HG03439 (cell line): ENCODE measurements at regions not wholly inside any gene's neighbourhood (a gene's known extent, or its start where the extent isn't known, plus 50 kb on each side); places are given as distances from the start of the nearest gene placed in this dataset.

ENCODE experiments used
- ATAC-seq: cut with Tn5 transposase; IDR thresholded peaks from one replicate; pipeline ENCODE4 v1.9.1; 2021; ENCODE audit warnings: mild to moderate bottlenecking, moderate library complexity; ENCODE audit not compliant: unreplicated experiment

DNA sequence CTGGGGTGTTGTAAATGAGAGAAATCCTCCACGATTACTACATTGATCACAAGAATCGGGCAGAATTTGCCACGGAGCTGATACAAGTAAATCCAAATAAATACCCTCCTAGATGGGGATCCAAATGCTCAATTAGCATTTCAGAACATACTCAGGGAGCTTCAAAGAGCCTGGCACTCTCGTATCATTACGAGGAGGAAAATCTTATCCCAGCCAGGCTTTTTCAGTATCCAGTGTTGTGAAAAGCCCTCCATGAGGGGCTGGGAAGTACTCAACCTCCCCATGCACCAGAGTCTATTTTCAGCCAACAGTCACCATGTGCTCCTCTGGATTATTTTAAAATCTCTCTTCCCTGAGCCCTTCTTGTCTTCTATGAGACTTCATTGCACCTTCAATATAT lies 122.6 kb upstream of the ARRDC4 start:
- no peak for ATAC-seq

DNA sequence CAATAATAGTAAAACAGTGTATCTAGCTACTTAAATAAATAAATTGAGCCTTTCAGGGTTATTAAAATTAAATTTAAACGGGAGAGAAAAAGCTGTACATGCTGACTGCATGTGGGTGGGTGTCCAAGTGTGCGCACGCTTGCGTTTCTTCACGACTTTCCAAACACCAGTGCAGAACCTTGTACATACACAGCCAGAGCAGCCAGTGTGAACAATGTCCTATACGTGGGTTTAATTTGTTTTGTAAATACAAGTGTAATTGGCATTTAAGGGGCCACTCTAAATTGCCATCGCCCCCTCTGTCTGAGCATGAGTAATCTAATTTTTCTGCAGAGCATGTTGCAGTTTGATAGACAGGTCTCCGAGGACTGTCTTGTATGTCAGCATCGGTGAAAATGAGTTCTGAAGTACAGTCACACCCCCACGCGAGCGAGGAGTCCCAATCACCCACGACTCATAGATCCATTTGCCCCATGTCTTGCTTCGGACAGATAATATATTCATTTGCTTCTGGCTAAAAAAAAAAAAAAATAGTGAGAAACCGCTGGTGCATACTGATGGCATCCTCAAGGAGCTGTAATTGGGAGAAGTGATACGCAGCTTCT lies 121.8 kb upstream of the ARRDC4 start:
- no peak for ATAC-seq

DNA sequence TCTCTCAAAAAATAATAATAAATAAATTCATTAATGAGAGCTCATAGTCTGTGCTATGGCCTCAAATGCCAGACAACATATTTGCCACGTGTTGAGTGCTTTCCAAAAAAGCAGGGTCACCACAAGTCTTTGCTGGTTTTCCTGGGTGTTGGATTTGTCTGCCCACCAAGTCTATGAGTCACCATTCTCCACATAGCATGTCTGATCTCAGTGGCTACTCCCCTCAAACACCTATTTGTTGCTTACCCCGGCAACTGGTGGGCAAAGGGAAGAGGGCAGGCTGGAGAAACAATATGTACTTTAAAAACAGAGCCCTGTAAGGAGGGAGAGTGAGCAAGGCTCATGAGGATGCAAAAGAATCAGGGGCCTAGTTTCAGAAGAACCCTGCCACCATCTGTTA lies 120.0 kb upstream of the ARRDC4 start:
- no peak for ATAC-seq

DNA sequence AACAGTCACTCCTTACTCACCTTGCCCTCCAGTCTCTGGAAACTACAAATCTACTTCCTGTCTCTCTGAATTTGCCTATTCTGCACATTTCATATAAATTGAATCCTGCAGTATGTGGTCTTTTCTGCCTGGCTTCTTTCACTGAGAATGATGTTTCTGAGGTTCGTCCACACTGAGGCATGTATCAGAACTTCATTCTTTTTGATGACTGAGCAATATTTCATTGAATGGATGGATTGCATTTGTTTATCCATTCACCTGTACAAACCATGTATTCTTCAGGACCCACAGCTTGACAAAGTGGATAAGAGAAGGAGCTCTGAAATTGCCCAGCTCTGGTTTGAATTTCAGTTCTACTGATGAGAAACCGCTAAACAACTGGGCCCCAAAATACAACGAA lies 118.9 kb upstream of the ARRDC4 start:
- no peak for ATAC-seq

DNA sequence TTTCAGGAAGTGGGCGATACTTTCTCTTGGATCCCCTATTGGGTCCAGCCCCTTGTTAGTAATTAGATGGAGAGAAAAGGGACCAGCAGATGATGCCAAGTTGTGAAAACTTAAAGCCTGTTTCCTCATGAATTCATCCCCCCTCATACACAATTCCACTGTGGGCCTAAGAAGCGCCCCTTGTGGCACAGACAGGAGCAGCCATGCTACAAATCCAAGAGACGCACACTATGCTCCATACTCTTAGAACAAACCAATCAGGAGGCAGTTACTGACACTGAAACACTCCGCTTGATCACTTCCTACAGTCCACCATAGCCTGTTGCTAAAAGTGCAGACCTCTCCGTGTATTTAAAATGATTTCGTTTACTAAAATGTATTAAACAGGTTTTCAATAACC lies 111.3 kb upstream of the ARRDC4 start:
- no peak for ATAC-seq

DNA sequence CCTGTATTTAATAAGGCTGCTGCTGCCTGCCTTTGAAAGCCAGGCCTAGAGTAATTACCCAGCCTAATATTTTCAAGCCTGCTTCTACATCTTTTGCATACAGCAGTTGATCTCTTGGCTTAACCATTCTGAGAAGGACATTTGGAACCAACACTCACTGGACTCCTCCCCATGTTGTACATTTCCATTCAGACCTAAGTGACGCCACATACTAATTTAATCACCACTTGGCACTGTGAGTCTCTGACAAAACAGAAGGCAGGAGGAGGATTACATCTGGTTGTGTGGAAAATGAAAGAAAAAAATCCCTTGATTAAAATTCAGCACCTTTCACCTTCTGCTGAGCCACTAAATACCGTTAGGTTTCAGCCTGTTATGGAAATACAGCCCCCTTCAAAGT lies 102.2 kb upstream of the ARRDC4 start:
- ATAC-seq, result no peak

DNA sequence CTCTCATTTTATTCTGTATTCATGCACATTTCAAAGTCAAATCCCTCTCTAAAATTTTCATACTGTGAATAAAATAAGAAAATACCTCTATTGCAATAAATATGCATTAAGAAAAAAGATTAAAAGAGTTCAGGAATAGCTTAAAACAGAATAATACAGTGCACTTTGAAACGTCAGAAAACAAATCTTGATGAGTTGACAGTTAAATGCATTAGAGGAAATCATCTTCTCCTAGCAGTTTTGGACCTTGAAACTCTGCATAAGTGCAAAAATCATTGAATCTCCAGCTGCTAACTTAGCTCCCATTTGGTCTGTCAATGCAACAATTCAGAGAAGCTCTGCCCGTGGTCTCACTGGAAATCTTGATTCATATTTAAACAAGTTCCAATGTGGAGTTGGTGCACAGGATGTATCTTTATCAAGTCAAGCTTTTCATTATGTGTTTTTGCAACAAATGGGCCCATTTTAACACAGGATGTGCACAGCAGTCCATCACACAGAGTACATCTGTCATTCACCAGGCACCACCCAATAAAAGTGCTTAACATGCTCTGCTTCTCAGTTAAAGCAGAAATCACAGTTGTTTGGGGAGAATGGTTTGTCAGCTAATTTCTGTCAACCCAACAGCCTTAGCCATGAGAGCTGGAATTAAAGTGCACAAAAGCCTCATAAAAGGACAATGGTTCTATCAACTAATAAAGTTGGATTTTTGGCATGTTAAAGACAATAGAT lies 98.8 kb upstream of the ARRDC4 start:
- no peak for ATAC-seq

DNA sequence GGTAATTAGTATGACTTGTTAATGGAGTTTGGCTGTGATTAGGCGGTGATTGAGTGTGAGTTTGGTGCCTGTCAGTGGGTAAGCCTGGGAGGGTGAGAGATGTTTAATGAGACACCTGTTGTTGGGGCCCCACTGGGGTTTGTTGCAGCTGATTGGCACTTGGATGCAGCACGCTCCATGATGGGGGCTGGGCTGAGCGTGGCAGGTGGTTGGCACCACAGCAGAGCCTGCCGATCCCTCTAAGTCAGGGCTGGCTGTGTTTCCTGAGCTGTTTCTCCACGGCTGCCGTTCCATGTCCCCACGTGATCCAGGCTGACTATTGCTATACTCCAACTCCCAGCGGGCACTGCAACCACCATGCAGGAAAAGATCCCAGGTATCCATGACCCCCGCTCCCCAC lies 93.5 kb upstream of the ARRDC4 start:
- no peak for ATAC-seq

DNA sequence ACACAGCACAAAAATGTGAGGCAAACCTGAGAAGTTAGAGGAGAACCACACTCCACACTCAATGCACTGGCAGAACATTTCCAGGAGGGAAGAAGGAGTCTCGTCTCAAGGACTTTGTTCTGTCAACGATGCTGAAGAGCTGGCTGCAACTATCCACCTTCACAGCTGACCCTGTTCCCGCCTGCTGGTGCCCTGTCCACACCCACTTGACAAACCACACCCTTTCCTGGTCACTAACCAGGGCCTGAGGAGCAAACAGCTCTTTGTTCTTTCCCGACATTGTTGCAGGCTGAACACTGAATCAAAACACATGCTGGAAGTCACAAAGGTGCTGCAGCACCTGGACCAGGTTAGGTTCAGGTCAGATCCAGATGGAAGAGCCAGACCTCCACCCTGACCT lies 92.6 kb upstream of the ARRDC4 start:
- no peak for ATAC-seq

DNA sequence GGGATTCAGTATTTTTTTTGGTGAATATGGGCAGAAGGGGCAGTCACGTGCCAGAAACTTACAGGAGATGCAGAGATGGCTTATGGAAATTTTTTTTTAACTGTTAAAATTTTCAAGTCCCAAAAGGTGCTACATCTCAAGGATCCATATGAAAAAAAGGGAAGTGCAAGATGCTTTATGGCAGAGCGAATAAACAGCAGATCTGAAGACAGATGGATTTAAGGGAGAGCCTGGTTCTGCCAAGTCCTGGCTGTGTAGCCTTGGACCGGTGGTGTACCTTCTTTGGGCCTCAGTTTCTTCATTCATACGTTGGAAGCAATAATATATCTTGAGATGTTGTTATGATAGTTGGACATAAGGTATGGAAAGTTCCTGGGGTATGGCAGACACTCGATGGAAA lies 91.5 kb upstream of the ARRDC4 start:
- no peak for ATAC-seq

DNA sequence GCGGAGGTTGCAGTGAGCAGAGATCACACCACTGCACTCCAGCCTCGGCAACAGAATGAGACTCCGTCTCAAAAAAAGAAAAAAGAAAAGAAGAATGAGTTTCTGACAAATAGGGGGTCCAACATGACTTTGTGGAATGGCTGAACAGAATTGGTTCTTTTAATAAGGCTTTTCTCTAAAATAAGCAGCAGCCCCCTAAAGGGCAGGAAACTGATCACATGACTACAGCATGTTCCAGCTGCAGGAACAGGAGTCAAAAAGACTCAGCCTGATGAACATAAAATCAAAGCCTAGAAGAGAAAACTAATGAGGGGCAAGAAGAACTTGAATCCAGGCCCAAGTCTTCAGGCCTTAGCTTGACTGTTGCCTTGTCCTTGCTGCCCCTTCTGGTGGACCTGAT lies 89.7 kb upstream of the ARRDC4 start:
- no peak for ATAC-seq

DNA sequence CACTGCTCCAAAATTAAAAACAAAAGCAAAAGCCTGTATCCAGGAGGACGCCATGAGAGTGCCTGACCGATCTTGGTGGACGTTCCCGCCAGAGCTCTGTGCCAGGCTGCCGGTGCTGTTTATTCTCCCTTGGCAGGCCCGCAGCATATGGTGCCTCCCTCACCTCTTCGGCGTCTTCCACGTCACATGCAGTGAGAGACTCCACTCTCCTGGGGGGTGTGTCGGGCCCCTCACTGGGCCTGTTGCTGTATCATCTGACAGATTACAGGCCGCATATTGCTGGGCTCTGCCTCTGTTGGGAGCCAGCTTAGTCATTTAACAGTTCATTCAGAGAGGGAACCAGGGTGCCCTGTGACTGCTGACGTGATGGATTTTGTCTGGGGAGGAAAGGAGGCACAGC lies 86.4 kb upstream of the ARRDC4 start:
- ATAC-seq, result no peak

DNA sequence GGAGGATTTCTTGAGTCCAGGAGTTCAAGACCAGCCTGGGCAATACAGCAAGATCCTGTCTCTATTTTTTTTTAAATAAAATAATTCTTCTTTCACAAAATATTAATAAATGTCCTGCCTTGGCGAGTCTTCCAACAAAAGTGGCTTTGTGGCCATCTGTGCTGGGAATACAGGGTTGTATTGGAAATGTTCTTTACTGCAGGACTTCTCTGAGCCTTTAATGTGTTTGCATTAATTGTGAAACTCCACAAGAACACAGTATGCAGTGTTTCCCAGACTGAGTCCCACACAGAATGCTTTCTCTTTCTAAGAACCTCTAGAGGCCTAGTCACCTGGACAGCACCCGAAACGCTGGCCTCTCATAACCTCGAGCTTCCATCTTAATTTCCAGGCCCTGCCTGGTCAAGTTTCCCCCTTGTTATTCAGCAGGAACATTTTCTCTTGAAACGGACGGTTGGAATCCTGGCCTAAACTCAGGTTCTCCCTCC lies 85.4 kb upstream of the ARRDC4 start:
- ATAC-seq, result no peak

DNA sequence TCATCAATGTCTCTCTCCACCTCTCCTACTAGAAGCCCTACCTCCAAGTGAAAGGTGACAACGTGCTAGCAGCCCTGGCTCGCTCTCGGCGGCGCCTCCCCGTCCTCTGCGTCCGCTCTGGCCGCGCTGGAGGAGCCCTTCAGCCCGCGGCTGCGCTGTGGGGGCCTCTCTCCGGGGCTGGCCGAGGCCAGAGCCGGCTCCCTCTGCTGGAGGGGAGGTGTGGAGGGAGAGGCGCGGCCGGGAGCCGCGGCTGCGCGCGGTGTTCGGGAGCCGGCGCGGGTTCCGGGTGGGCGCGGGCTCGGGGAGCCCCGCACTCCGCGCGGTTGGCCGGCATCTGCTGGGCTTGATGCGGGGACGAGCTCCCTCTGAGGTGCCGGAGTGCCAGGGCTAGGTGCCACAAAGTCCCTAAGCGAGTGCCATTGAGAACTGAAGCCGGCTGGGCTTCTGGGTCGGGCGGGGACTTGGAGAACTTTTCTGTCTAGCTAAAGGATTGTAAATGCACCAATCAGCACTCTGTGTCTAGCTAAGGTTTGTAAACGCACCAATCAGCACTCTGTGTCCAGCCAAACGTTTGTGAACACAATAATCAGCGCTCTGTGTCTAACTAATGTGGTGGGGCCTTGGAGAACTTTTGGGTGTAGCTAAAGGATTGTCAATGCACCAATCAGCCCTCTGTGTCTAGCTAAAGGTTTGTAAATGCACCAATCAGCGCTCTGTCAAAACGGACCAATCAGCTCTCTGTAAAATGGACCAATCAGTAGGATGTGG lies 84.8 kb upstream of the ARRDC4 start:
- no peak for ATAC-seq

DNA sequence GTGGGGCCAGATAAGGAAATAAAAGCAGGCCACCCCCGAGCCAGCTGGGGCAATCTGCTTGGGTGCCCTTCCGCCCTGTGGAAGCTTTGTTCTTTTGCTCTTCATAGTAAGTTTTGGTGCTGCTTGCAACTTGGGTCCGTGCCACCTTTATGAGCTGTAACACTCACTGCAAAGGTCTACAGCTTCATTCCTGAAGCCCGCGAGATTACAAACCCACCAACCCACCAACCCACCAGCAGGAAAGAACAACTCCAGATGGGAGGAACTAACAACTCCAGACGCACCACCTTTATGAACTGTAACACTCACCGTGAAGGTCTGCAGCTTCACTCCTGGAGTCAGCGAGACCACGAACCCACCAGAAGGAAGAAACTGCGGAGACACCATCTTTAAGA lies 84.2 kb upstream of the ARRDC4 start:
- no peak for ATAC-seq

DNA sequence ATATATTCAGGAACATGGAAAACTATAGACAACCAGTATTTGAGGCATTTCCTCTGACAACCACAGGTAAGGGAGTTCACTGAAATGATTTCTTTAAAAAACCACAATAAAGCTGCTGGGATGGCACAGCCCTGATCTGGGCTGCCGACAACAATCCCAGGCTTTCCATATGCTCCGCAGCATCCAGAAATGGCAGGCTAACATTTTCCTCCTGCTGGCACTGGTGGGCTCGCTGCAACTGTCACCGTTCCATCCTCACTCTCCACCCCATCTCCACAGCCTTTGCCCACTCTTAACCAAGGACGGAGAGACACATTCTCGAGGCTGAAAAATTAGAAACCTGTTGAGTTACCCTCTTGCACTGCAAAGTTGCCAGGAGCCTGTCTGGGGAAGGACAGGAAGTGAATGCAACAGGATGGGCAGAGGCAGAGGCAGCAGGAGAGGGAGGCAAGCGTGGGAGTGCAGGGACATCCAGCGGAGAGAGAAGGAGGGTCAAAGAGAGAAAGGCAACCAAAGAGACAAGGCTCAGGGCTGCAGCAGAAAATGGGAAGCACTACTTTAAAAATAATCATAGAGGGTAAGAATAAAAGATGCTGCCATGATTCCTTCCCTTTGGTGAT lies 79.0 kb upstream of the ARRDC4 start:
- ATAC-seq, result no peak

DNA sequence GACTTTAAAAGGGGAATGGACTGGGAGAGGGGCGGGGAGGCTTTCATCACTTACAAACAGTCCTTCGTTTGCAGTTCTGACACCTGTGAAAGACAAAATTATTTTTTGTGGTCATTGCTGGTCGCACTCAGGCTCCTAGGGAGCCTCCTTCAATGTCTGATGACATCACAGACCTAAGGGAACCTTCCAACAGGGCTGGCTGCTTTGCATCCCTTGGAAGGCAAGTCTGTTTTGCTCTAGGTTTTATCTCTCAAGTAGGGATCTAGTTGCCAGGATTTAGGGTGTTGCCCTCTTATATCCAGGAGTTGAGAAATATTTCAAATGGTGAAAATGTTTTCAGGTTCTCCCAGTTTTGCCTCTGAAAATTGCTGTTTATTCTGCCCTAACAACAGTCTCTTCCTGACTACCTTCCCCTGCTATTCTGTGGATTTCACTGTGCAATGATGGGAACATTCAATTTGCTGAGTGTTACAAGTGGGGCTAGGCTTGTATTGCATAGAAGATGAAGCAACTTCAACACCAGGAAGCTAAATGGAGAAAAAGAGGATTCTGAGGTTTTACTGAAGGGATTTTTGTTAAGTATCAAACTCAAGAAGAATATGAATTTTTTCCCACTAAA lies 75.9 kb upstream of the ARRDC4 start:
- ATAC-seq, result no peak

DNA sequence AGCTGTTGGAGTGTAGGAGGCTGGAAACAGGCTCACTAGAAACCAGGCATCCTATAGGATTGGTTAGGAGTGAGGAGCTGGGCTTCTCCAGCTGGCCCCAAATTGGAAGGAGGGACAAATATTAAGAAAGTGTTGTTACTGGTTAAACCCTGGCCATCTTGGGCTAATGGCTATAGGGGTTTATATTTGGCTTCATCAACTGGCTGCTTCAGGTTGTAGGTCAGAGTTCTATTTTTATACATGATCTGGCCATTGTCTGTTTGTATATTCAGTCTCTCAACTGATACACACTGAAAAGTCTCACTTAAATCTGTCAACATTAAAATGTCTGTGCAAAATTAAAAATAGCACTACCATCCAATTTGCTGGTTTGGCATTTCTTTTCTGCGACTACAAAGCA lies 70.2 kb upstream of the ARRDC4 start:
- ATAC-seq, result no peak

DNA sequence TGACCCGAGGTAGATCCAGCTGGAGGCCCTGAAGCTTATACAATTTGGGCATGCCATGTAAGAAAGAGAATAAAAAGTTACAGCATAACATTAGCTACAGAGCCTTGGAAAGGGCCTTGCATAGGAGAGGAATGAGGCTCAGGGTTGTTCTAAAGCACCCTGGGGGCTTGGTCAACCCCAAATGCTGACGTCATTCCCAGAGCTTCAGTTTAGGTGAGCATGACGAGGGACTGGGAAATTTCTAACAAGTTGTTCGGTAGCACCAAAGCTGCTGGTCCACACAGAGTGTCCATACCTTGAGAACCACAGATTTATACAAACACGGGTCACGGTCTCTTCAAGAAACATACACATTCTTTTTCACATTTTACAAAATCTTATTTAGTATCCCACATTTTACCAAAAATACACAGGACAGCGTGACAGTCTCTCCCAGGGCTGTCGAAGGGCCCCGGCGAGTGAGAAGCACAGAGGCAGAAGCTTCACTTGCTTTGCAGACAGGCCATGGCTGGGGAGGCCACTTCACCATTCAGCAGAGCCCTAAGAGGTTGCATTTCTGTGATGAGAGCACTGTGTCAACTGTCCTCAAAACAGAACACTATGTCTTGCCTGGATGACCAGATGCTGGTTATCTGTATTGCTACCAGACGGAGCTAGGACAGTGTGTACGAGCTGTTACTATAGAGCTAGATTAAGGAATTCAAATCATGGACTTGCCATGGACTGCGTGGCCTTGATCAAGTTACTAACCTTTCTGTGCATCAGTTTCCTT lies 68.2 kb upstream of the ARRDC4 start:
- no peak for ATAC-seq

DNA sequence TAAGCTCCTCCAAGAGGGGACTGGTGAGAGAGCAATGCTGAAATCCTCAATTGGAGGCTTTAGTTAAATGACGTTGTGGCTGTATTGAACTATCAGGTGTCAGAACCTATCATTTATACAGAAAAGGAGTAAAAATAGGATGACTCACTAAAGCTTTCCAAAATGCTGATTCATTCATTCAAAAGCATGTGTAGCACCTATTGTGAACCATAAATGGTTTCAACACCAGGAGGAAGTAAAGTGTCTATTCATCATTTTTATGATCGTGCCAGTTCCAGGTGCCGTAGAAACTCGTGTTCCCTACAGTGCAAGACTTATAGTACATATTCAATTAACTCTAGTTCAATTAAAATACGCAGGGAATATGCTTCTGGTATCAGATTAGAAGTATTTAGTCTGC lies 66.5 kb upstream of the ARRDC4 start:
- no peak for ATAC-seq

DNA sequence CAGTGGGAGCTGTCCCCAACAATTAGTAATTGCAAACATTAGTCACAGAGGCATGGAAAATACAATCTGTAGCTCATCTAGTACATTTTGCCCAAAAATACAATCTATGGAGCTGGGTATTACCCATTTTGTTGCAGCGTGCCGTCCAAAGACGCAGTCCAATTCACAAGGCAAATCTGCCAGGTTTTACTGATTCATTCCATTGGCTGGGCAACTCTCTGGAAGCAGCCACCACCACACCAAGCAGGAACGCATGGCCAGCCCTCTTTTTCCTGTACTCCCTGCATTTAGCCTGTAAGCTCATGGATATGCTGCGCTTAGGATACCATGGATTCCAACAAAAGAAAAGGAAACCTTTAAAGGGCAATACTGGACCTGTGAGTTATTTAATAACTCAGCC lies 60.5 kb upstream of the ARRDC4 start:
- no peak for ATAC-seq
